Progenitor cell of endocrine pancreas (in vitro differentiated cells): ENCODE measurements at regions not wholly inside any gene's neighbourhood (a gene's known extent, or its start where the extent isn't known, plus 50 kb on each side); places are given as distances from the start of the nearest gene placed in this dataset.
"Not testable (repeated sequence)": the region's sequence is repeated elsewhere in the genome, so short reads cannot be mapped to it uniquely, and the experiment has no call there.

Experiments
- DNase-seq: peaks from one replicate; pipeline ENCODE4 v3.0.0; 2021; ENCODE audit warnings: low spot score; ENCODE audit not compliant: unreplicated experiment
- H3K27ac Mint-ChIP-seq: 2 replicates; pipeline ENCODE4 v1.8.0; 2021; ENCODE audit warnings: mild to moderate bottlenecking, moderate library complexity, mixed read lengths
- H3K27me3 Mint-ChIP-seq: 2 replicates; pipeline ENCODE4 v1.8.0; 2021; ENCODE audit warnings: mixed read lengths
- H3K36me3 Mint-ChIP-seq: 2 replicates; pipeline ENCODE4 v1.8.0; 2022; ENCODE audit warnings: mixed read lengths; ENCODE audit not compliant: insufficient read depth
- H3K4me1 Mint-ChIP-seq: 2 replicates; pipeline ENCODE4 v1.8.0; 2021; ENCODE audit warnings: low read depth, mixed read lengths
- H3K4me3 Mint-ChIP-seq: 2 replicates; pipeline ENCODE4 v1.8.0; 2021; ENCODE audit warnings: low read depth, mild to moderate bottlenecking, moderate library complexity, mixed read lengths
- H3K9me3 Mint-ChIP-seq: 2 replicates; pipeline ENCODE4 v1.8.0; 2021; ENCODE audit warnings: low read depth, mixed read lengths
- CTCF ChIP-seq: fragments of 200-600 bp; sonication (generic); IDR thresholded peaks from one replicate; pipeline ENCODE4 v1.5.0; 2021; ENCODE audit warnings: antibody characterized with exemption, mild to moderate bottlenecking; ENCODE audit not compliant: unreplicated experiment

GRCh38 chrX:114272096-114272686 lies 311.7 kb upstream of the HTR2C start:
- Mint-ChIP-seq H3K27me3 (no peaks in the 10 kb centered on the region), H3K9me3 (peaks cover 36% of the 10 kb centered on the region), H3K27ac (no peak overlapping the region), H3K4me3 (no peak overlapping the region), H3K36me3 (peaks cover 3% of the 10 kb centered on the region), H3K4me1 (peaks cover 2% of the 10 kb centered on the region)
- TF ChIP-seq CTCF, result no peak
- DNase-seq, result no peak

GRCh38 chrX:114270371-114270770 lies 313.5 kb upstream of the HTR2C start:
- H3K9me3 Mint-ChIP-seq, result peaks cover 36% of the 10 kb centered on the region
- H3K4me3 Mint-ChIP-seq, DNase-seq, H3K27ac Mint-ChIP-seq, H3K36me3 Mint-ChIP-seq, H3K27me3 Mint-ChIP-seq: not testable (repeated sequence)
- peaks cover 14% of the 10 kb centered on the region for H3K4me1 Mint-ChIP-seq

GRCh38 chrX:114268643-114269042 lies 315.2 kb upstream of the HTR2C start:
- peaks cover 18% of the 10 kb centered on the region for H3K4me1 Mint-ChIP-seq
- H3K4me3 Mint-ChIP-seq, result no peak overlapping the region
- no peak overlapping the region for H3K27ac Mint-ChIP-seq
- no peak for DNase-seq
- peaks cover 28% of the 10 kb centered on the region for H3K9me3 Mint-ChIP-seq
- TF ChIP-seq CTCF, result no peak
- H3K27me3 Mint-ChIP-seq, result no peaks in the 10 kb centered on the region
- H3K36me3 Mint-ChIP-seq, result peaks cover 1% of the 10 kb centered on the region

GRCh38 chrX:114267142-114267541 lies 316.7 kb upstream of the HTR2C start:
- TF ChIP-seq CTCF, result no peak
- DNase-seq, result no peak
- Mint-ChIP-seq H3K4me3 (no peak overlapping the region), H3K27me3 (no peaks in the 10 kb centered on the region), H3K27ac (no peak overlapping the region), H3K9me3 (peaks cover 18% of the 10 kb centered on the region), H3K4me1 (peaks cover 18% of the 10 kb centered on the region), H3K36me3 (peaks cover 1% of the 10 kb centered on the region)

GRCh38 chrX:114252186-114252585 lies 331.7 kb upstream of the HTR2C start:
- DNase-seq, result no peak
- H3K27me3 Mint-ChIP-seq, result no peaks in the 10 kb centered on the region
- no peak for TF ChIP-seq CTCF
- H3K36me3 Mint-ChIP-seq, result no peaks in the 10 kb centered on the region
- peaks cover 19% of the 10 kb centered on the region for H3K4me1 Mint-ChIP-seq
- no peak overlapping the region for H3K4me3 Mint-ChIP-seq
- H3K9me3 Mint-ChIP-seq, result peaks cover 6% of the 10 kb centered on the region
- no peak overlapping the region for H3K27ac Mint-ChIP-seq

GRCh38 chrX:114251575-114251974 lies 332.3 kb upstream of the HTR2C start:
- no peaks in the 10 kb centered on the region for H3K36me3 Mint-ChIP-seq
- no peak for TF ChIP-seq CTCF

More at GRCh38 chrX:114251575-114251974, 332.3 kb upstream of the HTR2C start:
- no peak for DNase-seq
- H3K27ac Mint-ChIP-seq, result no peak overlapping the region
- peaks cover 6% of the 10 kb centered on the region for H3K9me3 Mint-ChIP-seq
- H3K27me3 Mint-ChIP-seq, result no peaks in the 10 kb centered on the region
- H3K4me1 Mint-ChIP-seq, result peaks cover 19% of the 10 kb centered on the region
- H3K4me3 Mint-ChIP-seq, result no peak overlapping the region
